H1 (cell line): ENCODE measurements at regions not wholly inside any gene's neighbourhood (a gene's known extent, or its start where the extent isn't known, plus 50 kb on each side); places are given as distances from the start of the nearest gene placed in this dataset.

Experiments used
- BCL11A ChIP-seq, 2 experiments: IDR thresholded peaks; one replicate each; pipeline ENCODE4 v1.6.1; 2011; ENCODE audit warnings: low read depth in 2 of 2, low read length in 2 of 2, mild to moderate bottlenecking in 2 of 2
- CEBPB ChIP-seq: IDR thresholded peaks from 2 replicates; pipeline ENCODE4 v1.6.1; 2012; ENCODE audit warnings: low read depth, low read length
- SAP30 ChIP-seq: fragments of 300-600 bp; sonication (generic); IDR thresholded peaks from 2 replicates; pipeline ENCODE4 v1.7.1; 2012; ENCODE audit warnings: low read length, moderate library complexity, mild to moderate bottlenecking, inconsistent platforms; ENCODE audit not compliant: insufficient read depth, insufficient replicate concordance
- SP1 ChIP-seq: IDR thresholded peaks from 2 replicates; pipeline ENCODE4 v1.6.1; 2011; ENCODE audit warnings: low read depth, low read length
- SUZ12 ChIP-seq: fragments of 200-600 bp; sonication (generic); IDR thresholded peaks from 2 replicates; pipeline ENCODE4 v1.6.1; 2012; ENCODE audit warnings: mild to moderate bottlenecking, inconsistent platforms, low read length, moderate library complexity, mixed read lengths

DNA sequence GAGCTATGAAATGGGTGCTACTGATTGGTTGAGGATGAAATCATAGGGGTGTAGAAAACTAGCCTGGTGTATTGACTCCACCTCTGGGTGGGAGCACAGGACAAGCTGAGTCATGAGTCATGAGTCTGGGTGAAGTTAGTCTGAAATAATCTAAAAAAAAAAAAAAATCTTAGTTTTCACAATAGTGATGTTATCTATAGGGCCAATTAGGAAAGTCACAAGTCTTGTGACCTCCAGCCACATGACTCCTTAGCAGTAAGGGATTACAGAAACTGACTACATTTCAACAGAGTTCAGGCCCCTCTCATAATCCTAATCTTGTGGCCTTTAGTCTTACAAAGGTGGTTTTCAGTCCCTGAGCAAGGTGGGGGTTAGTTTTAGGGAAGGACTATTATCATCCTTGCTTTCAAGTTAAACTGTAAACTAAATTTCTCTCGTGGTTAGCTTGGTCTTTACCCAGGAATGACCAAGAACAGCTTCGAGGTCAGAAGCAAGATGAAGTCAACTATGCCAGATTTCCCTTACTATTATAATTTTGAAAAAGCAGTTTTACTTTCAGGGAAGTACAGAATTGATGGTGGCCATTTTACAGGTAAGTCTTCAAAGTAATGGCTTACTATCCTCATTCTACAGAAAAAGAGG, 338.0 kb upstream of the GYPC start (continued):
- TF ChIP-seq CEBPB: no peak
- TF ChIP-seq BCL11A (IDR thresholded peaks at IDR 0.05; ENCODE audit: low read depth in 2 of 2, low read length in 2 of 2): no peak
- no peak for TF ChIP-seq SP1
- TF ChIP-seq SAP30: no peak
- TF ChIP-seq SUZ12: no peak
